ENCODE measurements at regions not wholly inside any gene's neighbourhood (a gene's known extent, or its start where the extent isn't known, plus 50 kb on each side); places are given as distances from the start of the nearest gene placed in this dataset.

- no peak overlapping the region for H3K4me3 ChIP-seq
- no peaks in the 10 kb centered on the region for H3K36me3 ChIP-seq
- no peak for DNase-seq
- peak overlapping the region; percentile 46 to 73 (median 62) for H3K27ac ChIP-seq
- H3K27me3 ChIP-seq, result no peaks in the 10 kb centered on the region
- peaks cover 0 to 34% (median 14%) of the 10 kb centered on the region in 4 donors for H3K4me1 ChIP-seq
- in situ Hi-C loops (cut with MboI; ENCODE audit: low pct_ligation_motif_present in 1 of 4, low pct_unique_long_range_greater_than_20kb in 1 of 4, low sequenced_read_pairs in 3 of 4) (no loop called here), intact Hi-C loops (cut with DNase I; ENCODE audit: low total_unique reads) (no loop called here)
- WGBS, 2 donors (ENCODE audit: low coverage in 1 of 2), result 53 to 70% methylated on average over 4 to 5 of the region's 5 CpGs
- no peaks in the 10 kb centered on the region for H3K9me3 ChIP-seq
- TF ChIP-seq EP300 (IDR thresholded peaks at IDR 0.05; ENCODE audit: low read depth) (no peak), POLR2AphosphoS5 (IDR thresholded peaks at IDR 0.05) (peak in 1 of 3 donors; percentile 7)
Observed at GRCh38 chr10:29692121-29692539, 57.4 kb upstream of the SVIL start.

- no peak for DNase-seq
- H3K27me3 ChIP-seq, result no peaks in the 10 kb centered on the region
- no peaks in the 10 kb centered on the region for H3K9me3 ChIP-seq
- H3K4me3 ChIP-seq, result no peak overlapping the region
- TF ChIP-seq POLR2AphosphoS5 (IDR thresholded peaks at IDR 0.05) (no peak), POLR2A (IDR thresholded peaks at IDR 0.05) (no peak), EP300 (IDR thresholded peaks at IDR 0.05; ENCODE audit: low read depth) (no peak)
- TF ChIP-seq, protein P1, sequence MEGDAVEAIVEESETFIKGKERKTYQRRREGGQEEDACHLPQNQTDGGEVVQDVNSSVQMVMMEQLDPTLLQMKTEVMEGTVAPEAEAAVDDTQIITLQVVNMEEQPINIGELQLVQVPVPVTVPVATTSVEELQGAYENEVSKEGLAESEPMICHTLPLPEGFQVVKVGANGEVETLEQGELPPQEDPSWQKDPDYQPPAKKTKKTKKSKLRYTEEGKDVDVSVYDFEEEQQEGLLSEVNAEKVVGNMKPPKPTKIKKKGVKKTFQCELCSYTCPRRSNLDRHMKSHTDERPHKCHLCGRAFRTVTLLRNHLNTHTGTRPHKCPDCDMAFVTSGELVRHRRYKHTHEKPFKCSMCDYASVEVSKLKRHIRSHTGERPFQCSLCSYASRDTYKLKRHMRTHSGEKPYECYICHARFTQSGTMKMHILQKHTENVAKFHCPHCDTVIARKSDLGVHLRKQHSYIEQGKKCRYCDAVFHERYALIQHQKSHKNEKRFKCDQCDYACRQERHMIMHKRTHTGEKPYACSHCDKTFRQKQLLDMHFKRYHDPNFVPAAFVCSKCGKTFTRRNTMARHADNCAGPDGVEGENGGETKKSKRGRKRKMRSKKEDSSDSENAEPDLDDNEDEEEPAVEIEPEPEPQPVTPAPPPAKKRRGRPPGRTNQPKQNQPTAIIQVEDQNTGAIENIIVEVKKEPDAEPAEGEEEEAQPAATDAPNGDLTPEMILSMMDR (IDR thresholded peaks at IDR 0.05), result no peak
- H3K4me1 ChIP-seq, result peaks cover 0 to 34% (median 14%) of the 10 kb centered on the region in 4 donors
- no peaks in the 10 kb centered on the region for H3K36me3 ChIP-seq
- H3K27ac ChIP-seq, result peak overlapping the region; percentile 46 to 73 (median 62)
- WGBS, 2 donors (ENCODE audit: low coverage in 1 of 2), result 58 to 69% methylated on average over 3 to 5 of the region's 5 CpGs
- in situ Hi-C loops (cut with MboI; ENCODE audit: low pct_ligation_motif_present in 1 of 4, low pct_unique_long_range_greater_than_20kb in 1 of 4, low sequenced_read_pairs in 3 of 4), result no loop called here
- intact Hi-C loops (cut with DNase I; ENCODE audit: low total_unique reads), result no loop called here
Observed at GRCh38 chr10:29691564-29692072, 56.8 kb upstream of the SVIL start.

- H3K4me1 ChIP-seq, result peaks cover 0 to 34% (median 14%) of the 10 kb centered on the region in 4 donors
- peaks cover 0 to 15% (median 2%) of the 10 kb centered on the region in 4 donors for H3K36me3 ChIP-seq
- H3K4me3 ChIP-seq, result no peak overlapping the region
- no peak for DNase-seq
- H3K27me3 ChIP-seq, result no peaks in the 10 kb centered on the region
- no peak for TF ChIP-seq POLR2A (IDR thresholded peaks at IDR 0.05)
- no peak for TF ChIP-seq POLR2AphosphoS5 (IDR thresholded peaks at IDR 0.05)
- TF ChIP-seq EP300 (IDR thresholded peaks at IDR 0.05; ENCODE audit: low read depth), result no peak
- TF ChIP-seq, protein P1 (IDR thresholded peaks at IDR 0.05), result no peak
- in situ Hi-C loops (cut with MboI; ENCODE audit: low pct_ligation_motif_present in 1 of 4, low pct_unique_long_range_greater_than_20kb in 1 of 4, low sequenced_read_pairs in 3 of 4) (no loop called here), intact Hi-C loops (cut with DNase I; ENCODE audit: low total_unique reads) (no loop called here)
- no peak overlapping the region for H3K27ac ChIP-seq
- 53 to 69% methylated on average over 7 of the region's 7 CpGs for WGBS, 2 donors (ENCODE audit: low coverage in 1 of 2)
- H3K9me3 ChIP-seq, result no peaks in the 10 kb centered on the region
Observed at GRCh38 chr10:29689001-29689400, 54.2 kb upstream of the SVIL start.

GRCh38 chr10:29688230-29688661 is 53.5 kb upstream of the SVIL start:
- intact Hi-C loops (cut with DNase I; ENCODE audit: low total_unique reads) (no loop called here), in situ Hi-C loops (cut with MboI; ENCODE audit: low pct_ligation_motif_present in 1 of 4, low pct_unique_long_range_greater_than_20kb in 1 of 4, low sequenced_read_pairs in 3 of 4) (no loop called here)
- H3K4me1 ChIP-seq, result peaks cover 0 to 34% (median 14%) of the 10 kb centered on the region in 4 donors
- H3K9me3 ChIP-seq, result no peaks in the 10 kb centered on the region
- H3K36me3 ChIP-seq, result peaks cover 0 to 19% (median 3%) of the 10 kb centered on the region in 4 donors
- no peak for DNase-seq
- no peaks in the 10 kb centered on the region for H3K27me3 ChIP-seq
- TF ChIP-seq POLR2AphosphoS5 (IDR thresholded peaks at IDR 0.05) (no peak), POLR2A (IDR thresholded peaks at IDR 0.05) (no peak), EP300 (IDR thresholded peaks at IDR 0.05; ENCODE audit: low read depth) (no peak)
- TF ChIP-seq, protein P1 (IDR thresholded peaks at IDR 0.05), result no peak
- H3K27ac ChIP-seq, result peak overlapping the region in 3 of 4 donors; percentile 4 to 23 (median 18)
- no peak overlapping the region for H3K4me3 ChIP-seq
- WGBS, 2 donors (ENCODE audit: low coverage in 1 of 2), result 50 to 60% methylated on average over 4 to 7 of the region's 7 CpGs
